ENCODE measurements at regions not wholly inside any gene's neighbourhood (a gene's known extent, or its start where the extent isn't known, plus 50 kb on each side); places are given as distances from the start of the nearest gene placed in this dataset.

DNA sequence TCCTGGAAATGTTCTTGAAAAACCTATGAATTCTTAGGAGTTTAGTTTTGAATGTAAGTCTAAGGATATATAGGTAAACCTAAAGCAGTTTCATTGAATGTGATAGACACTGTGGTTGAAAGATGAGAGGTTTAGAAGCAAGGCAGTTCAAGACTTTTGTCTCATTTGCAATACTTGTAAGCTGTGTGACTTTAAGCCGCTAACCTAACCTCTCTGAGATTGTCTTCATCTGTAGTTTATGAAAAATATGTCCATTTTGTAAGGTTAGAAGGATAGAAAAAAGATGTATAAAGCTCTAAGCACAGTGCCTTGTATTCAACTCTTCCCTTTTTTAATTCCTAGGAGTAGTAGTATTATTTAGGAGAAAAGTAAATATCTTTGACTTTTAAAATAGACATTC is 306.6 kb upstream of the ARRDC4 start:
- DNase-seq (ENCODE audit: low read depth in 3 of 3, low spot score in 2 of 3) = no peak

GRCh38 chr15:97654481-97655076 is 305.9 kb upstream of the ARRDC4 start:
- DNase-seq (ENCODE audit: low read depth in 3 of 3, low spot score in 2 of 3) = no peak

DNA sequence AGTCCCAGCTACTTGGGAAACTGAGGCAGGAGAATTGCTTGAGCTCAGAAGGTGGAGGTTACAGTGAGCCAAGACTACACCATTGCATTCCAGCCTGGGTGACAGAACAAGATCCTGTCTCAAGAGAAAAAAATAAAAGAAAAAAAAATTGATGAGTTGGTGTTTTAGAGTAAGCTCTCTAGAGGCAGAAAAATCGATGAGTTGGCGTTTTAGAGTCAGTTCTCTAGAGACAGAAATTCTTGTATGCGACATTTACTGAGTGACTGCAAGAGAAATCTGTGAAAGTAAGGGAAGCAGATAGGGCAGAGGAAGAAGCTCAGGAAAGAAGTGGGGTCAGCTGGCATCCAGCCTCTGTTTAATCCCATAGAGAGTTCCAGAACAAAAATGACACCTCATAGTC is 298.7 kb upstream of the ARRDC4 start:
- no peak for DNase-seq (ENCODE audit: low read depth in 3 of 3, low spot score in 2 of 3)

- DNase-seq (ENCODE audit: low read depth in 3 of 3, low spot score in 2 of 3) = no peak
Measured at GRCh38 chr15:97672586-97672985, 287.9 kb upstream of the ARRDC4 start.

DNA sequence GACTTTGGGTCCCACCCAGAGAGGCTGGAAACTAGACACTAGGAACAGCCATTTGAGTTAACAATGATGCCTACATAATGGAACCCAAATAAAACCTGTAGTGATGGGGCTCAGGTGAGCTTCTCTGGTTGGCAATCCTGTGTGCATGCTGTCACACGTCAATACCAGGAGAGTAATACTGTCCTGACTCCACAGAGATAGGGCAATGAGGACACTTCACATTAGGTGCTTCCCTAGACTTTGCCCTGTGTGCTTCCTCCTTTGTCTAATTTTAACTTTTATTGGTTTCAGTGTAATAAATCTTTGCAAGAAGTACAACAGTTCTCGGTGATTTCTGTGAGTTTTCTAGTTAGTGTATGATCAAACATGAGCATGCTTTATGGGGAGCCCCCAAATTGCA is 281.8 kb upstream of the ARRDC4 start:
- no peak for DNase-seq (ENCODE audit: low read depth in 3 of 3, low spot score in 2 of 3)

DNA sequence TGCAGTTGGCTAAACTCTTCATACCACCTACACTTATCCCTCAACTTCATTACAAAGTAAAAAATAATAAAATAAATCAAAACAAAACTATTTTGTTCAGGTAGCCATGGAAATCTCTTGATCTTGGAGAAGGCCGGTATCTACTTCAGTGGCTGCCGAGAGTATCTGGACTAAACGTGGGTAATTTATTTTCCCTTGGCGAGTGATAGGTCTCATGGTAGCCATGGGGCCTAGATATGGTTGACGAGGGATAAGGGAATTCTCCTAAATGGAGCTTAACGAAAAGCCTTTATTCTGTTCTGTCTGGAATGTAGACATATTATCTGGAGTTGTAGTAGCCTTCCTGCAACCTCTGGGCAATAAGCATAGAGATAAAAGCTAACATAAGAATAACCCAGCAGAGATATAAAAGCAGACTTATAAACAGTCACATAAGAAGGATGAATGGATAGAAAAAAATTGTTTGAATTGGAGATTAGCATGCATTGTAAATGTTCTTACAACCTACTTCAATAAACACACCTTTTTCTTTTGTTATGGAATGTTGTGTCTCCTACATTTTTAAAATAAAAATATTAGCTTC is 281.3 kb upstream of the ARRDC4 start:
- DNase-seq (ENCODE audit: low read depth in 3 of 3, low spot score in 2 of 3) = no peak

GRCh38 chr15:97680606-97681220 is 279.8 kb upstream of the ARRDC4 start:
- DNase-seq (ENCODE audit: low read depth in 3 of 3, low spot score in 2 of 3) = no peak

GRCh38 chr15:97683831-97684230 is 276.7 kb upstream of the ARRDC4 start:
- no peak for DNase-seq (ENCODE audit: low read depth in 3 of 3, low spot score in 2 of 3)

GRCh38 chr15:97684249-97684648 is 276.3 kb upstream of the ARRDC4 start:
- DNase-seq (ENCODE audit: low read depth in 3 of 3, low spot score in 2 of 3) = no peak

- no peak for DNase-seq (ENCODE audit: low read depth in 3 of 3, low spot score in 2 of 3)
Measured at GRCh38 chr15:97686324-97686723, 274.2 kb upstream of the ARRDC4 start.

DNA sequence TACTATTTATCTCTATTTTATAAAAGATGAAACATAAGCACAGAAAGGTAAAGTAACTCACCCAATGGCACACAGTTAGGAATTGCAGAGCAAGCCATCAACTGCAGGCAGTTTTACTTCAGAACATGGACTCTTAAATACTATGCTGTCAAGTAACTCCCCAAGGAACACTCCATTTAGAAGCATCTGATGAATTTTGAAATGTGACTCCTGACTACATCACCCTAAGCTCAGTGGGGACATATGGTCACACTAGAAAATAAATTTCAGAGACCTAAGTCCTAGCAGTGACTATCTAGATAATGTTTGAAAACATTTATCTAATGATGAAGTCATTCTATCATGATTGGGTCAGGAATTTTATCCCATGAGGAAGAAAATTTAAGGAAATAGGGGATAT is 272.8 kb upstream of the ARRDC4 start:
- DNase-seq (ENCODE audit: low read depth in 3 of 3, low spot score in 2 of 3) = no peak

DNA sequence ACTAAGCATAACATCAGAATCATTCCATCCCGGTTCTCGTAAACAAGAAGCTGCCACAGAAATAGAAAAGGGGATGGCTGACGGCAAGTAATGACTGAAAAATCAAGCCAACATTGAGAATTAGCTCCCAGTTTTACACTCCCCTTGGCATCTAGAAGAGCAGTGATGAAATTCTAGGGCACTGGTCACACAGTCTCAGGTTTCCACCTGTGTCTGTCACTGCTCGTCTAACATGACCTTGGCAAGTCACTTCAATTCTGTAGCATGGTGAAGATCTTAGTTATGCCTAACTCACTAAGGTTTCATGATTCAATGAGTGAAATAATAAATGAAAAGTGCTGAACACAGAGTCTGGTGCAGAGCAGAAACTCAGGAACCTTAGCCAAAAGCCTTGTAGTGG is 272.3 kb upstream of the ARRDC4 start:
- no peak for DNase-seq (ENCODE audit: low read depth in 3 of 3, low spot score in 2 of 3)

DNA sequence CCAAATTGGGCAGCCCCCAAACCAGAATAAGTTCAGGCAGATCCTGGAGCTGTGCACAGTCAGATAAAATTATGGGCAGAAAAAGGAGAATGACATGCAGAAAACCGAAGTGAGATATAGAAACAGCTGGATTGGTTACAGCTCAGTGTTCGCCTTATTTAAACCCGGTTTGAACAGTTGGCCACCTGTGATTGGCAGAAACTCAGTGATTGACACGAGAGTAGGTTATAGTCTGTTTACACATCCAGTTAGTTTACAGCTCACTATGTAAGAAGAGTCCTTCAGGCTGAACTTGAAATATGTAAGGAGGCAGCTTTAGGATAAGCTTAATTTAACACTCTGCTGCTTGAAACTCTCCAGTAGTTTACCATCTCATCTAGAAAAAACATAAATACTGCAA is 271.6 kb upstream of the ARRDC4 start:
- no peak for DNase-seq (ENCODE audit: low read depth in 3 of 3, low spot score in 2 of 3)

GRCh38 chr15:97691078-97691477 is 269.4 kb upstream of the ARRDC4 start:
- no peak for DNase-seq (ENCODE audit: low read depth in 3 of 3, low spot score in 2 of 3)

DNA sequence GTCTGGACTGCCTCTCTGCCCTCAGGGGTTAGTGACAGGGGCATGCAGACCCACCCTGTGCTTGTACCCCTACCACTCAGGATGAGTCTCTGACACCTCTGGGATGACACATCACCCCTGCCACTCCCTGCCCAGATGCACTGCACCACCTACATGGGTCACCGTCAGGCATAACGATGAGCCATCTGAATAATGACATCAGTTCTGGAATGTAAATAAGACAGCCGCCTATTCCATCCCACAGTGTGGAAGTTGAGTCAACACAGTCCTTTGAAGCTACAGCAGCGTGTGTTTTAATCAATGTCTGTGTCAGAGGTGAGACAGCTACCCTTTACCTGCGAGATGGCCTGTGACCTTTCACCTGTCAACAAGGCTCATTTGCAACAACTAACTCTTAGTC is 268.7 kb upstream of the ARRDC4 start:
- DNase-seq (ENCODE audit: low read depth in 3 of 3, low spot score in 2 of 3) = no peak

DNA sequence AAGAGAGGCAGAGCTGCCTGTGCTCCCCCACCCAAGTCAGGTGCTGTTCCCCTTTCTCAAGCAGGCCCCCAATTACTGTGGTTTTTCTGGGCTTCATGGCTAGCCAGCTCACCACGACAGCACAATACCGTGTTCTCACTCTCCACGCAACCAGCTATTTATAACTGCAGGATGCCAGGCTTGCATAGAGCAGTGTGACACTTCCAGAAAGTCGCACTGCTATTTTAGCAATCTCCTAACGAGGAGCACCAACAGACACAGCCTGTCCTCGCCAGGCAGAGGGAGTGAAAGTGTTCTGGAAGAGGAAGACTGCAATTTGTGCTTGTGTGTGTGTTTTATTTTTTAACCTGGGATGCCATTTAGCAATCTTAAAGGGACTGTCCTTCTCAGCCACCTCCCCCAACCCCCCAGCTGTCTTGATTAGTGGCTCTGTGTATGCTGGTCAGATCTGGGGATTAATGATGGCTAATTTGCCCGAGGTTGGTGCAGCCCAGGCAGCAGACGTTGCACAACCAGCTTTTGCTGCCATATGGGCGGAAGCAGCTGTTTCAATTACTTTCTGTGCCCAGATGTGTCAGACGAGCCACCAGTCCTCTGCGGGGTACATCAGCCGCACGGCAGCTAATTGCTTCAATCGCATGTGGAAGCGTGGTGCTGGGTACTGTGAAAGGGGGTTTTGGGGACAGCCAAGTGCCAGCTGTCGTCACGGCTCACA is 268.0 kb upstream of the ARRDC4 start:
- DNase-seq (ENCODE audit: low read depth in 3 of 3, low spot score in 2 of 3) = no peak

DNA sequence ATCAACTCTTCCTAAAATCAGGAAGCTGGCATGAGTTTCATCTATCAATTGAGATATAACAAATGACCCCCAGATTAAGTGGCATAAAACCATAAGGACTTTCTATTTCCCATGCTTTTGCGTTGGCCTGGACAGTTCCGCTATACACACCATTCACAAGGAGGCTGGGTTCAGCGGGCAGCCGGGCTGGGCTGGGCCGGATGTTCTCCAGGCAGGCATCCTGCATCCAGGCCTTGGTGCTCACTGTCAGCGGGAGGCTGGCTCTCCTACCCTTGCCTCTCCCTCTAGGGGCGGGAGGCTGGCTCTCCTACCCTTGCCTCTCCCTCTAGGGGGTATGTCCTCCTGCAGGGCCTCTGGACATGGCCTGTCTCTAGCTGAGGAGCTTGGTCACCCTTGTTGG is 266.0 kb upstream of the ARRDC4 start:
- no peak for DNase-seq (ENCODE audit: low read depth in 3 of 3, low spot score in 2 of 3)

- no peak for DNase-seq (ENCODE audit: low read depth in 3 of 3, low spot score in 2 of 3)
Measured at GRCh38 chr15:97703400-97703799, 257.1 kb upstream of the ARRDC4 start.

- no peak for DNase-seq (ENCODE audit: low read depth in 3 of 3, low spot score in 2 of 3)
Measured at GRCh38 chr15:97706059-97706458, 254.4 kb upstream of the ARRDC4 start.

DNA sequence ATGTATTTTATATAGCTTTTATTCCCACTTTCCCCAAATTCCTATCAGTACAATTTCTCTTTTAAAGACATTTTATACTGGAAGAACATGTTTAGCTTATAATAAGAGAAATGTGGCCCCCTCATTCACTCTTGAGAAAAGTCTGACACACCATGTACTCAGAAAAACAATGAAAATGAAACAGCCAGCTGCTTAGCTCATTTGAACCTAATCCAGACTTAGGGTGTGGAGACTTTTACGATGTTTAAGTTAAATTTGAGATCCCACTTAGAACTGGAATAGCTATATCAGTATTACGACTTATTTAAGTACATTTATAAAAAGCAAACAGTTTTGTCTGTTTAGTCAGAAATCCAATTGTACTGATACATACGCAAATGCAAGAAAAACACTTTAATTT is 252.3 kb upstream of the ARRDC4 start:
- DNase-seq (ENCODE audit: low read depth in 3 of 3, low spot score in 2 of 3) = no peak

- DNase-seq (ENCODE audit: low read depth in 3 of 3, low spot score in 2 of 3) = no peak
Measured at GRCh38 chr15:97712530-97712929, 248.0 kb upstream of the ARRDC4 start.

DNA sequence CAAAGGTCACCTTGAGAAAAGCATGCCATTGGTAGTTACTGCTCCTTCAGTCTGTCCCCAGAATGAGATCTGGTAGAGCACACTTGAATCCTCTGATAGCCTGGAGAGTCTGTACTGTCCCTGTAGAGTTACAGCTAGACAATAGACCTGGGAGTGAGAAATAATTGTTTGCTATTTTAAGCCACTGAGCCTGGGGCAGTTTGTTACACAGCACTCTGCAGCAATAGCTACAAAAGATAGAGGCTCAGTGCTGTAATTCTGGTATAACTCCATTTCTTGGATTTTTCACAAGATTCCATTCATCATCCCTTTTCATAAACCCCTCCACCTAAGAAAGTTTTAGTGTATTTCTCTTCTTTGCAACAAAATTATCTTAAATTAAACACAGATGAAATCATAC is 242.7 kb upstream of the ARRDC4 start:
- DNase-seq (ENCODE audit: low read depth in 3 of 3, low spot score in 2 of 3) = no peak
